ACHN (cell line): ENCODE measurements at regions not wholly inside any gene's neighbourhood (a gene's known extent, or its start where the extent isn't known, plus 50 kb on each side); places are given as distances from the start of the nearest gene placed in this dataset.

ENCODE experiments used
- DNase-seq: peaks from one replicate; pipeline ENCODE4 v3.0.0-alpha.2; 2015
- in situ Hi-C: cut with HindIII; loops from 2 replicates; pipeline ENCODE4 v1.10.0; 2017; ENCODE audit warnings: low sequenced_read_pairs, low pct_ligation_motif_present, low pct_unique_long_range_greater_than_20kb

GRCh38 chr2:173574324-173575112 lies 219.8 kb downstream of the CDCA7 start:
- DNase-seq = no peak
- in situ Hi-C loops = no loop called here

GRCh38 chr2:173578404-173579107 lies 223.9 kb downstream of the CDCA7 start:
- in situ Hi-C loops = no loop called here

GRCh38 chr2:173580351-173580750 lies 225.7 kb downstream of the CDCA7 start:
- in situ Hi-C loops = no loop called here
- no peak for DNase-seq

More at GRCh38 chr2:173578404-173579107, 223.9 kb downstream of the CDCA7 start:
- no peak for DNase-seq

GRCh38 chr2:173580956-173581355 lies 226.3 kb downstream of the CDCA7 start:
- no peak for DNase-seq
- in situ Hi-C loops = no loop called here

- in situ Hi-C loops = no loop called here
- no peak for DNase-seq
These were observed 228.5 kb downstream of the CDCA7 start for GRCh38 chr2:173583196-173583595.

- no peak for DNase-seq
- in situ Hi-C loops = no loop called here
These were observed 229.3 kb downstream of the CDCA7 start for GRCh38 chr2:173584000-173584399.

- in situ Hi-C loops = no loop called here
- DNase-seq = no peak
These were observed 230.2 kb downstream of the CDCA7 start for GRCh38 chr2:173584676-173585458.

- DNase-seq = peak; percentile 85
- in situ Hi-C loops = no loop called here
These were observed 234.3 kb downstream of the CDCA7 start for GRCh38 chr2:173588931-173589369.

GRCh38 chr2:173589604-173590275 lies 235.1 kb downstream of the CDCA7 start:
- in situ Hi-C loops = no loop called here
- peak; percentile 36 for DNase-seq

GRCh38 chr2:173590276-173590861 lies 235.7 kb downstream of the CDCA7 start:
- DNase-seq = peak; percentile 87
- in situ Hi-C loops = no loop called here

- DNase-seq = no peak
- in situ Hi-C loops = no loop called here
These were observed 238.4 kb downstream of the CDCA7 start for GRCh38 chr2:173593109-173593508.

- DNase-seq = no peak
These were observed 241.6 kb downstream of the CDCA7 start for GRCh38 chr2:173596244-173596643.

GRCh38 chr2:173598525-173598924 lies 243.9 kb downstream of the CDCA7 start:
- in situ Hi-C loops = no loop called here
- DNase-seq = no peak

More at GRCh38 chr2:173596244-173596643, 241.6 kb downstream of the CDCA7 start:
- in situ Hi-C loops = no loop called here

- no peak for DNase-seq
- in situ Hi-C loops = no loop called here
These were observed 245.2 kb downstream of the CDCA7 start for GRCh38 chr2:173599821-173600359.

- no peak for DNase-seq
- in situ Hi-C loops = no loop called here
These were observed 247.6 kb downstream of the CDCA7 start for GRCh38 chr2:173602153-173602795.

GRCh38 chr2:173605994-173606393 lies 251.3 kb downstream of the CDCA7 start:
- in situ Hi-C loops = no loop called here
- DNase-seq = no peak

GRCh38 chr2:173606619-173607248 lies 252.1 kb downstream of the CDCA7 start:
- in situ Hi-C loops = no loop called here
- DNase-seq = no peak
